HG03139 (cell line): ENCODE measurements at regions not wholly inside any gene's neighbourhood (a gene's known extent, or its start where the extent isn't known, plus 50 kb on each side); places are given as distances from the start of the nearest gene placed in this dataset.

Source experiments
- ATAC-seq: cut with Tn5 transposase; IDR thresholded peaks from one replicate; pipeline ENCODE4 v1.9.1; 2021; ENCODE audit not compliant: unreplicated experiment

- no peak for ATAC-seq
Observed at GRCh38 chr10:31143331-31143935, 111.8 kb upstream of the ZNF438 start.

- no peak for ATAC-seq
Observed at GRCh38 chr10:31145986-31146385, 114.3 kb upstream of the ZNF438 start.

DNA sequence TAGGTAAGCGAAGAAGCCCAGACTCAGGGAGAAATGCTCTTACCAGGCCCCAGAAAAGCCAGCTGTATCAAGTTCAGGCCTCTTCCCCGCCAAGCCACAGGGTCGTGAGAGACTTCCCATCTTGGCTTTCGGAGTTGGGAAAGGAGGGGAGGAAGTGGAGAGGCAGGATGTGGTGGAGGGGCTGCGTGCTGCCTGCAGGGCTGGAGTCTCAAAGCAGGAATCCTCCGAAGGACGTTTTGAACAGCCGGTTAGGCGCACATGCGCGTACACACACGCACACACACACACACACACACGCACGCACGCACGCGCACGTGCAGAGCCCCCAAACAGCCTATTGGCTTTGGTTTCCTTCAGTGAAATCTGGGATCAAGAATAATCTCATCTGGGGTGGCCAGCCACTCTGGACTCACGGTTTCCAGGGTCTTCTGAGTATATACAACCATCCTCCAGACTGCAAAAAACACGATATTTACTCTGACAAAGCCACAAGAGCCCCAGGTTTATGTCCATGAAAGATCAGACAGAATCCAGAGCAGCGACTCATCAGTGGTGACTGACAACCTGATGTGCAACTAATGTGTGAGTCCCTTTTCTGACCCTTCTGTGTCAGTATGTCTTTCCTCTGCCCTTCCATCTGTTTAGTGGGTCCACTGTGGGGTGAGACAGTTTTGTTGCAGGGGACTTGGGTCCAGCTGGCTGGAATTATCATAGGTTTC lies 115.0 kb upstream of the ZNF438 start:
- ATAC-seq, result no peak

DNA sequence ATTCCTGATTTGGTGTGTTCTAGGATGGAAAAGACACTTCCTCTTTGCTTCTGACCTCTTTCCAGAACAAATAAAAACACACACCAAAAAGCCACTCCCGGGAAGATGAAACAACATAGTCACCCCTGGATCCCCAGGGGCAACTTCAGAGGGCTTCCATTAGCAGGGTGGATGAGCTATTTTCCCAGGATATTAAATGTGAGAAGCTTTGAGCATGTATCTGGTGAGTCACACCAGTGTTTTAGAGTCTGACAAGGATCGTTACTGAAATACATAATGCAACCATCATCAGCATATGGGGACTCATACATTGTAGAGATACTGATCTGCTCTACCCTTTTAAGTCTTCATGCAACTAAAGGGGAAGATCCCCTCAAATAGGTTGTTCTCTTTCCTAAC lies 115.5 kb upstream of the ZNF438 start:
- no peak for ATAC-seq

- no peak for ATAC-seq
Observed at GRCh38 chr10:31148951-31149350, 117.3 kb upstream of the ZNF438 start.

DNA sequence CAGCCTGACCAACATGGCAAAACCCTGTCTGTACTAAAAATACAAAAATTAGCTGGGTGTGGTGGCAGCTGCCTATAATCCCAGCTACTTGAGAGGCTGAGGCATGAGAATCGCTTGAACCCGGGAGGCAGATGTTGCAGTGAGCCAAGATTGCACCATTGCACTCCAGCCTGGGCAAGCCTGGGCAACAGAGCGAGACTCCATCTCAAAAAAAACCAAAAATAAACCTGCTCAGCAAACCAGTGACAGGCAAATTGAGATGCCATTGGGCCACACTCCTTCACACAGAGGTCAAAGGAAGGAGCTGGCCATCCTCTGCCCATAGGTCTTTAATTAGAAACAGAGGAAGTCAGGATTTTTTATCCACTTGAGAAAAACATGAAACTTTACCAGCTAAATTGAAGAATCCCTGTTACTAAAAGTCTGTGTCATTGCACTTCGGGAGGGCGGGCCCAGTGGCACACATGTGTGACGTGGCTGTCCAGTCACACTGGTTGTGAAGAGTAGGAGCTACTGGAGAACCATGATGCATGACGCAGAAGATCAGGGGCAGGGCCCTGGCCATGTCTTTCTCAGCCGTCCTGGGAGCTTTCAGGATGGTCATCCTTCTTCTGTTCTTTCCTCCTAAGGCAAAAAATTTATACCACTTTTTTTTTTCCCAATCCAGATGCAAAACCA lies 118.3 kb upstream of the ZNF438 start:
- no peak for ATAC-seq

- no peak for ATAC-seq
Observed at GRCh38 chr10:31151301-31151700, 119.6 kb upstream of the ZNF438 start.

- ATAC-seq, result no peak
Observed at GRCh38 chr10:31152421-31153135, 120.9 kb upstream of the ZNF438 start.

DNA sequence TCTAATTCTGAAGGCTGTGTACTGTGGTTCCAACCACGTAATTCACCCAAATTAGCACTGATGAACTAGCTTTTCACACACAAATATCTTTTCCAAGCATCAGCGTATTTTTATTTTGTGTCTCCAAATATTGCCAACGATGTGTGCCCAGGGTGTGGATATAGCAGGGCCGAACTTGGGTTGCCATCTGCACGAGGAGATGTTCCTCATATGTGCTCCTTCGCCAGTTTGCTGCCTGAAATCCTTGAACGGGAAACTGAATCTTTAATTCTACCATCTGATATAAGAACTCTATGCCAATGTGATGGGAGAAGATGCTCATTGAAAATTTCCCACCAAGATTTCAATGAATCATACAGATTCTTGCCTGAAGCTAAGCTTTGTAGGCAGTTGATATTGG lies 121.5 kb upstream of the ZNF438 start:
- ATAC-seq, result no peak

DNA sequence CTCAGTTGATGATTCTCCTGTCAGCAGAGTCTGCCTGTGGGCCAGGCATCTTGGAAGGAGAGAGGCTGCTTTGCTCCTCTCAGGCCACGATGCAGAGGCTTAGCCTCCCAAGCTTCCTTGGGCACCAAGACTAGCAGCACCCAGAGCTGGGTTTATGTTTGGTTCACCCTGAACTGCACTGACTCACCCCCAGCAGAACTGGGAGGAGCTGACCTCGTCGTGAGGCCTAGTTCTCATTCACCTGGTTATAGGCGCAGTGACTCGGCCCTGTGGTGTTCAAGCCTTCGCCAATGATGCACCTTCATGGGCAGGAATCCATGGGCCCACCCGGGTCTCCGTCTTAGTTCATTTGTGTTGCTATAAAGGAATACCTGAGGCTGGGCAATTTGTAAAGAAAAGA lies 122.0 kb upstream of the ZNF438 start:
- ATAC-seq, result no peak

DNA sequence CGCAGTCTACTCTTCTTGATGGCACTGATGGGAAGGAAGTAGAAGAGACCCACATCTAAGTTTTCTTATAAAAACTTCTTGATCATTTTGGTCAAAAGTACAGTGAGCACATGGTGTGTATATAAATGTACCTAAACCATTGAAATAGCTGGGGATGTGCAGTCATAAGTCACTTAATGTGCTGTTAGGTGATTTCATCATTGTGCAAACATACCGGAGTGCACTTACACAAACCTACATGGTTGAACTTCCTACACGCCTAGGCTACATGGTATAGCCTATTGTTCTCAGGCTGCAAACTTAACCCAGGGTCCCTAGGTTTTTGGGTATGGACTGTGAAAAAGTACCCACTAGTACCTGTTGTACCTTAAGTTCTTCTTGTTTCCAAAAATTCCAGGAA lies 123.3 kb upstream of the ZNF438 start:
- no peak for ATAC-seq

DNA sequence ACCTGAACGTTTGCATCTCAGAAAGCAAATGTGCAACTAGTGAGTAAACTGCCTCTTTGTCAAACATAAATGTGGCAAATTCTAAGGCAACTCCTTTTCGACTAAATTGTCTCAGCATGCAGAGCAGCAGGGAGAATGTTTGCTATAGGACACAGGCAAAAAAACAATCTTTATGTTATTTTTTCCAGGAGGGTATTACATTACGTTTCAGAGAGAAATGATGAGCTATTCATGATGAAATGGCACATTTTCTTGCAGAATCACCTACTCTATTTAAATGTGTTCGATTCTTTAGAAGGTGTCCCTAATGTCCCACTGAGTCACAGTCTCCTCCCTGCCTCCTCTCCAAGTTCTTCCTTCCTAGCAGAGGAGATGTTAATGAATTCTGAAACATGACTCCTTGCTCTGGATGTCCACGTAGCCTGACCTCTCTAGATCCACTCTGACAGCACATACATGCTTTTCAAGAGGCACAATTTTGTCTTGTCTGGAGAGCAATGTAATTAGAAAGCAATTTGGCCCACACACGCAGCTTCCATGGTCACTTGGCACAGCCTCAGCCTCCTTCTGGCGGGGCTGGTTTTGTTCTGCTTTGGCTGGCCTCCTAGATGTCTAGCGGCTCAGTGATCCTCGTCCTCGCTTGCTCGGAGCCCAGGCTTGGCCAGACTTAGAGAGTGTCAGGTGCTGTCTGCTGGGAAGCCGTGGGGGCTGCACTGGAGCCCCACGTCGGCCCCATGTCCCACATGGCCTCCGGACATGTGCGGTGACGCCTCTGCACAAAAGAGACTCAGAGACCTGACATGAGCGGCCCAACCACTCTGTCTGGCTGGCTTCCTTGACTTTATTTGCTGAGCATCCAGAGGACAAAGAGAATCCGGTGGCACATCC lies 125.7 kb upstream of the ZNF438 start:
- ATAC-seq, result no peak

DNA sequence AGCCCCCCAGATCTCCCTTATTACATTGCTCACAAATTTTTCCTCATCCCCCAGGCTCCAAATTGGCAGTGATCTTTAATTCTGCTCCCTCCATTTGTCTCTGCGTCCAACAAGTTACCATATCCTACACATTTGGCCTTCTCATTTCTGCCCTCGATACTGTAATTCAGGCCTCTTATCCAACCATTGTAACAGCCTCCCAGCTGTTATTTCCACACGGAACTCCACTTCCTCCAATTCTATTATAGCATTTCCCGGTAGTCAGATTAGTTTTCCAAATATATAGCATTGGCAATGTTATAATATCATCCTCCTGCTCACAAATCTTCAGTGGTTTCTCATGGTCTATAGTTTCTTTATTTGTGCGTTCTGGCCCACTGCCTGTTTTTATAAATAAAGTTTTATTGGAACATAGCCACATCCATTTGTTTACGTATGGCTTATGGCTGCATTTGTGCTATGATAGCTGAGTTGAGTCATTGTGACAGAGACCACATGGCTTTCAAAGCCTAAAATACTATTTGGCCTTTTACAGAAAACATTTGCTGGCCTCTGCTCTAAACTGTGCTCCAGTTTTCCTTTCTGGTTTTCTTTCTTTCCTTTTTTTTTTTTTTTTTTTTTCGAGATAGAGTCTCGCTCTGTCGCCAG lies 126.5 kb upstream of the ZNF438 start:
- no peak for ATAC-seq

GRCh38 chr10:31166606-31167005 lies 134.9 kb upstream of the ZNF438 start:
- no peak for ATAC-seq

DNA sequence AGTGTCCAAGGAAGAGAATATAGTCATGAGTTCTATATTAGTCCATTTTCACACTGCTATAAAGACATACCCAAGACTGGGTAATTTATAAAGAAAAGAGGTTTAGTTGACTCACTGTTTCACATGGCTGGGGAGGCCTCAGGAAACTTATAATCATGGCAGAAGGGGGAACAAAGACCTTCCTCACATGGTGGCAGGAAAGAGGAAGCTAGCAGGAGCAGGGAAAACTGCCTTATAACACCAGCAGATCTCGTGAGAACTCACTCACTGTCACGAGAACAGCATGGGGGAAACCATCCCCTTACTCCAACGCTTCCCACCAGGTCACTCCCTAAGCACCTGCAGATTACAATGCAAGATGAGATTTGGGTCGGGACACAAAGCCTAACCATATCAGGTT lies 139.0 kb upstream of the ZNF438 start:
- ATAC-seq, result no peak

GRCh38 chr10:31171402-31172083 lies 139.9 kb upstream of the ZNF438 start:
- no peak for ATAC-seq

GRCh38 chr10:31172925-31173324 lies 141.3 kb upstream of the ZNF438 start:
- ATAC-seq, result no peak

GRCh38 chr10:31173752-31174151 lies 142.1 kb upstream of the ZNF438 start:
- no peak for ATAC-seq

- no peak for ATAC-seq
Observed at GRCh38 chr10:31179091-31179680, 139.8 kb upstream of the ZEB1 start.
